ENCODE measurements at regions not wholly inside any gene's neighbourhood (a gene's known extent, or its start where the extent isn't known, plus 50 kb on each side); places are given as distances from the start of the nearest gene placed in this dataset.

- no peak for TF ChIP-seq CTCF (IDR thresholded peaks at IDR 0.05; ENCODE audit: low read length)
- no peak for TF ChIP-seq EZH2 (optimal IDR thresholded peaks at IDR 0.05; ENCODE audit: low read depth, low read length)
These were observed 527.0 kb upstream of the ATP2B1 start for GRCh38 chr12:90235642-90236041.
